ENCODE measurements at regions not wholly inside any gene's neighbourhood (a gene's known extent, or its start where the extent isn't known, plus 50 kb on each side); places are given as distances from the start of the nearest gene placed in this dataset.

DNA sequence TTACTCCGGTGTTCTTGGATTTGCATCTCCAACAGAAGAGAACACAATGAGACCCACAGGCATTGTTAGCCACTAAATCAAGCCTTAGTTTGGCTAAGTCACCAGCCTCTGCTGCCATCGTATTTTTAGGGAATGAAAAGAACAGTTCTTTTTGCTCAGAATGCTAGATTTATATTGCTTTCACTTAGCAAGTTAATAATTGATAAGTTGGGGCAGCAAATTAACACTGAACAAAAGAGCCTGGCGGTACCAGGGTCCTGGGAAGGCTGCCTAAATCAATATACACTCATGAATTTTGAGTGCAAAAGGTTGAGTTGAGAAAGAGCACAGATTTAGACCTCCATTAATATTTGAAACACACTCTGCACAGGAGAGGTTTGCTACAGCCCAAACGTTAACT is 767.7 kb downstream of the TYW1 start:
- DNase-seq (ENCODE audit: low spot score): no peak

GRCh38 chr7:67765481-67766175 is 769.0 kb downstream of the TYW1 start:
- no peak for DNase-seq (ENCODE audit: low spot score)

DNA sequence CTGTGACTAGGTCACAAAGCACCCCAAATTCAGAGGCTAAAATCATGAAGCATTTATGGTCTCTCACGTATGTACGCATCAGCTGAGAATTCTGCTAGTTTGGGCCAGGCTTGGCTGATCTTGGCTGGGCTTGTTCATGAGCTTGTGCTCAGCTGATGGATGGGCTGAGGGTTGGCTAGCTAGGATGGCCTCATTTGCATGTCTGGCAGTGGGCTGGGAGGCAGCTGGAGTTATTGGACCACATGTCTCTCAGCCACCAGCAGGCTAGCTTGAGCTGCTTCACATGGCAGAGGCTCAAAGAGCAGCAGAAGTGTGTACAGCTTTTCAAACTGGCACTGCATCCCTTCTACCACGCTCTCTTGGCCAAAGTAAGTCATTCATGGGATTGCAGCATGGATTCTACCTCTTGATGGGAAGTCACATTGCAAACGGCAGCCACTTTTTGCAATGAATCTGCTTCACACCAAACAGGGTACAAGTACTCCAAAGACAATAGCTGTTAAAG is 770.3 kb downstream of the TYW1 start:
- DNase-seq (ENCODE audit: low spot score): no peak

DNA sequence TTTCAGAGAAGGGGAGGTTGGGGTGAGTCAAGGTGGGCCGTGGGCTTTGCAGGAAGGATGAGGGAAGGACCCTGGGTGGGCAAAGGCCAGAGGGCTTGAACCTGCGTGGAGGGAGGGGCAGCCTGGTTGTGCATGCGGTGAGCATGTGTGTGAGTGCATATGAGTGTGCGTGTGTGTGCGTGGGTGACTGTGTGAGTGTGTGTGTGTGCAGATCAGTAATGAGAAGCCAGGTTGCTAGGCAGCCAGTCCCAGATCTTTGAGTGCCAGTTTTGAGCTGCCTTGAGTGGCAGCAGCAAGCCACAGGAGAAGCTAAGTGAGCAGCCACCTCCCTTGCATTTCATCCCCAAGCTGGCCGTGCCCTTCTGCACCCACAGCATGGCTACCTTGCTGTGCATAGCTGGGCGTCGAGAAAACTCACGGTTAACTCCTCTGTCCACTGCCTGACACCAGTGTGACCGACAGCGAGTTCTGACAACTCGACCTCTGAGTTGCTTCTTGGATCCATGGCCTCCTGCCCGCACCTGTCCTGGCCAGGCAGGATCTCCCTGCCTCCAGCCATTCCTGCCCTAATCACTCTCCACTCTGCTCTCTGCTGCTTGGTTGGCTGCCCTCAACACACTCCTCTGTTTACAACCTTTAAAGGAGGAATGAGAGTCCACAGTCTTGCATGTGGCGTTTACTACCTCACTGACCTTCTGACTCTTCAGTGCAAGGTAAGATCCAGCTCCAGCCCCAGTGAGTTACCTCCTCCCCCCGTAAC is 775.4 kb downstream of the TYW1 start:
- no peak for DNase-seq (ENCODE audit: low spot score)

DNA sequence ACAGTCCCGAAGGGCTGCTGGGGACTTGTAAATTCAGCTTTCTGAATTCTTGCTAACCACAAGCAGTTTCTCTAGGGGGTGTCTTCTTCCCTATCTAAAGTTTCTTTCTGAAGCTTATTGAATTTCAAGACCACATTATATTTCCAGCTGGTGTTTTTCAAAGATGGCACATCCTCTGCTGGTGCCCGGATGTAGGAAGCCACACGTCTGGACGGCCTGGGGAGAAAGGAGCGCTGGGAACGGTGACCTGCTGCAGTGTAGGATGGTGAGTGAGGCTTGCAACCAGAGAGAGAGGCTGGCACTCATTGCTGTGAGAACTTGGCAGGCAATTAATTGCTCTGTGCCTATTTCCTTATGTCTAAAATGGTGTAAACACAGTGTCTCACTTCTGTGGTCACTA is 776.4 kb downstream of the TYW1 start:
- DNase-seq (ENCODE audit: low spot score): no peak

DNA sequence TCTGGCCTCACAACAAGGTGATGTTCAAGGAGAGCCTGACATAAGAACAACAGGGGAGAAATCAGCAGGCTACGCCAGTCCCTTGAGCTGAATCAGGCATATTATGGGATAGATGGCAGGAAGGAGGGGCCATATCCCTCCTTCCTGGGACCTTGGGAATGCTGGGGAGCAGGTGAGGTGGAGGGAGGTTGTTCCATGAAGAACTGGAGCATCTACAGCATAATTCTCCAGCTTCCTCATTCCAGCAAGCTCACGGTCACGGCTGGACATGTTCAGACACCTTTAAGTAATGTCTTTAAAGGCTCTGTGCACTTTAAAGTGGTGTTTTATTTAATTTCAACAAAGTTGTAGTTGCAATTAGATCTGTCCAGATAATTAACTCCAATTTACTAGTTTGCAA is 780.5 kb downstream of the TYW1 start:
- no peak for DNase-seq (ENCODE audit: low spot score)

GRCh38 chr7:67781841-67782240 is 785.2 kb downstream of the TYW1 start:
- no peak for DNase-seq (ENCODE audit: low spot score)

DNA sequence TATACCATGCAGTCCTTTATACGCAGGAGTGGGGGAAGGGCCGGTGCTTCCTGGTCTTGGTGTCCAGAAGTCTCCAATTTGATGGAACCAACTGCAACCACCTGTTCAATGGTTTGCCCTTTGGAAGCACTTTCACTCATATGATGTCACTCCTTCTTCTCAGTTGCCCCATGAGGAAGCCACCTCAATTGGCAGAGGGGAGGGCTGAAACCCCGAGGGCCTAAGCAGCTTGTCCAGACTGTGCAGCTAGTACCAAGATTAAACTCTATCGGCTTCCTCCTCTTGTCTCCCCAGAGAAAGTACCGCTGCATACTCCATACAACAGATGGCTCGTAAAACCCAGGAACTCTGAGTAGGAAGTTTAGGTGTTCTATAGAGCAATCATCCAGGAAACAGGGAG is 789.4 kb downstream of the TYW1 start:
- no peak for DNase-seq (ENCODE audit: low spot score)

- DNase-seq (ENCODE audit: low spot score): no peak
Measured at GRCh38 chr7:67788669-67789068, 792.0 kb downstream of the TYW1 start.

- DNase-seq (ENCODE audit: low spot score): no peak
Measured at GRCh38 chr7:67791918-67792317, 795.3 kb downstream of the TYW1 start.

DNA sequence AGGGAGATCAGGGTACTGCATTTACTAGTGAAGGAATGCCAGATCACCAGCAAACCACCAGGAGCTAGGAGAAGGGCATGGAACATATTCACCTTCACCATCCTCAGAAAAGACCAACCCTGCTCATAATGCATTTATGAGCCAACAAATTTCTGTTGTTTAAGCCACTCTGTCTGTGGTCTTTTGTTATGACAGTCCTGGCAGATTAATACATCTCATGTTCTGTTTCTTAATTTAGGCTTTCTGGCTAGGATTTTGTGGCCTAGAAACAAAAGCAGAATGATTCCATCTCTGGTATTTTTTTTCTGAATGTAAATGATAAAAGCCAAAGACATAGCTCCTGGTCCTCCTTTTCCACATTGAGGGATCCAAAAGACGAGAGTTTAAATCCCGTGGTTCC is 797.9 kb downstream of the TYW1 start:
- DNase-seq (ENCODE audit: low spot score): no peak

GRCh38 chr7:67803789-67804188 is 807.2 kb downstream of the TYW1 start:
- DNase-seq (ENCODE audit: low spot score): no peak

GRCh38 chr7:67805921-67806471 is 809.4 kb downstream of the TYW1 start:
- DNase-seq (ENCODE audit: low spot score): no peak

DNA sequence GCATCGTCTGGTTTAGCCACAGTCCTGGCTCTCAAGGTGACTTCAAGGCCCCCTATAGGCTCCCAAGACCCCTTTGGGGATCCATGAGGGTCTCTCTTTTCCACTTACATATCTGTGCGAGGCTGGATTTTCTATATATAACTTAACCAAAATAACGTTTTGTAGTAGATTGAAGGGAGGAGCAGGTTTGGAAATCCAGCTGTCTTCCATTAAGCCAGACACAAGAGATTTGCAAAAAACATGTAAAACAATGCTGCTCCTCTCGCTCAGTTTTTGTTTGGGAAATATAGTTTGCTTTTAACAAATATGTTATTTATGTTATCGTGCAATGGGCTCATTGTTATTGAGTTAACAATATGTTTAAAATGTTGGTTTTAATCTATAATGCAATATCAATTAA is 811.2 kb downstream of the TYW1 start:
- DNase-seq (ENCODE audit: low spot score): no peak

DNA sequence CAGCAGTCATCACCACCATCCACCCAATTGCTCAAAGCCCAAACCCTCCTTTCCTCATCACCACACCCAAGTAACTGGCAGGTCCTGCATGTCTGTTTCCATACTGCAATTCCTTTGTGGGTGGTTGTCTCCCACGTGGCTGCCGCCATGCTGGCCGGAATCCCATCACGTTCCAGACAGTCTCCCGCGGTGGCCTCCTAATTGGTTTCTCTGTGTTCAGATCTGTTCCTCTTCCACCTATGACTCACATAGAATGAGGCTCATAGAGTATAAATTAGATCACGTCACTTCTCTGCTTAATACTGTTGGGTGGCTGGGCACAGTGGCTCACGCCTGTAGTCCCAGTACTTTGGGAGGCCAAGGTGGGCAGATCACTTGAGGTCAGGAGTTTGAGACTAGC is 813.0 kb downstream of the TYW1 start:
- DNase-seq (ENCODE audit: low spot score): no peak

- no peak for DNase-seq (ENCODE audit: low spot score)
Measured at GRCh38 chr7:67813621-67814292, 817.1 kb downstream of the TYW1 start.

GRCh38 chr7:67817481-67817880 is 820.8 kb downstream of the TYW1 start:
- DNase-seq (ENCODE audit: low spot score): no peak

DNA sequence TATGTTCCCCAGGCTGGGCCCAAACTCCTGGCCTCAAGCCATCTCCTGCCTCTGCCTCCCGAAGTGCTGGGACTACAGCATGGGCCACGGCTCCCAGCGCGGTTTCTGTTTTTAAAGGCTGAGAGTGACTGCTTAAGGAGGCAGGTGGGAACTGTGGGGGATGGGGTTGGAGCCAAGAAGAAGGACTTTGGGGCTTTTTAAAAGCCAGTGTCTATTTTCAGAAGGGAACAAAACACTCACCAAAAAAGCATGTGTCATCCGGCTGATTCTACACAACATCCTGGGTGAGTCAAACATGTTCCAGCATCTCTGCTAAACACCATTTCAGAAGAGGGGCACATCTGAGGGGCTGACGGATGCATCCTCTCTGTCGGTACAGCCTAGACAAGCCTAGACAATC is 824.5 kb downstream of the TYW1 start:
- DNase-seq (ENCODE audit: low spot score): no peak

GRCh38 chr7:67823345-67823744 is 826.7 kb downstream of the TYW1 start:
- no peak for DNase-seq (ENCODE audit: low spot score)

DNA sequence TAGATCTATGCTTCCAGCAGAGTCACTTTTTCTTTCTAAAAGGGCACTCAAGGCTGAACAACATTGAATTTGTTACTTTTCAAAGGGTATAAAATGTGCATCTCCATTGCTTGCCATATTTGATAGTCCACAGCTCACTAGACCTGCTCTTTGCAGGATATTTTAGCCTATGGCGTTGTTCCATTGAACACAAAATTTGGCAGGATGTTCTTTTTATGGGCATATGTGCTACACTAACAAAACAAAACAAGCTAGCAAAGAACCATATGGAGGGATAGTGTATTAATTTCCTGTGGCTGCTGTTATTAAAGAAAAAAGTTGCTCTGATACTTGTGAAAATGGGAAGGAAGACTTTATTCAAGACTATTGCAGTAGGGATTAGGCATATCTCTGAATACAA is 828.7 kb downstream of the TYW1 start:
- no peak for DNase-seq (ENCODE audit: low spot score)

DNA sequence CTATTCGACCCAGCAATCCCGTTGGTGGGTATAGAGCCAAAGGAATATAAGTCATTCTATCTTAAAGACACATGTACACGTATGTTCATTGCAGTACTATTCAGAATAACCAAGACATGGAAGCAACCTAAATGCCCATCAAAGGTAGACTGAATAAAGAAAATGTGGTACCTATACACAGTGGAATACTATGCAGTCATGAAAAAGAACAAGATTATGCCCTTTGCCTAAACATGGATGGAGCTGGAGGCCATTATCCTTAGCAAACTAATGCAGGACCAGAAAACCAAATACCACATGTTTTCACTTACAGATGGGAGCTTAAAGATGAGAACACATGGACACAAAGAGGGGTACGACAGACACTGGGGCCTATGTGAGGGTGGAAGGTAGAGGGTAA is 845.3 kb downstream of the TYW1 start:
- DNase-seq (ENCODE audit: low spot score): no peak

DNA sequence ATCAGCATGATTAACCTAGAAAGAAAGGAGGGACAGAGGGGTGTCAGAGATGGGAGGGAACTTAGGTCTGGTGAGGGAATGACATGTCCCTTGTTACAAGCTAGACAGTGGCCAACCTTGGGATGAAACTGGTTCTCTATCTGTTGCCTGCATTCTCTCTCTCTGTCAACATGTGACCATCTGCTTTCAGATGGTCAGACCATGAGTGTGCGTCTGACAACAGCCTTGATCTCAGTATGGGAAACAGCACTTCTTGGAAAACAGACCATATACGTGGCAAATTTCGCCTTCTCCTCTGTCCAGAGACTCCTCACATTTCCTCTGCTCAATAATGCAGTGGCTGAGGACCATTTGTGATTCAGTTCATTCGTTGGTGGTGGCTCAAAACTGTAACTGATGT is 845.9 kb downstream of the TYW1 start:
- DNase-seq (ENCODE audit: low spot score): no peak

Measured in globus pallidus (tissue), 1 donor.